ENCODE measurements at regions not wholly inside any gene's neighbourhood (a gene's known extent, or its start where the extent isn't known, plus 50 kb on each side); places are given as distances from the start of the nearest gene placed in this dataset.
A peak's percentile ranks its signal among the peaks of the same experiment; 100 is the strongest.

DNA sequence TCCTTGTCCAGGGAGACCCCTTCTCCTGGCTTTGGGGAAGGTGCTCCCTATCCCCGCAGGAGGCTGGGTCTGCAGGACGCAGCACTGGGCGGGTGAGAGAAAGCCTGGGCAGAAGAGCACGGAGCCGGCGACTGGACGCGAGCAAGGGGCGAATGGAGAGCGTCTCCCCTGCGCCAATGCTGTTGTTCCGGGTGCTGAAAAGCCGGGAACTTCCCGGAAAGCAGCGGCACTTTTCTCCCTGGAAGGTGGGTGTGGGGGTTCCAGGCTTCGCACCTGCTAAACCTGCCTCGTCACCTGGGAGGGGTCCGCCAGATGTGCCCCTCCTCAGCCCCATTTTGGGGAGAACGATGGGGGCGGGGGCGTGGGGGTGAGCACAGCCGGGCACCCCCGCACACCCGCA, 417.1 kb upstream of the TMTC1 start:
- Mint-ChIP-seq H3K27me3 (ENCODE audit: low read depth, poor library complexity) (peaks cover 47% of the 10 kb centered on the region), H3K4me1 (peaks cover 19% of the 10 kb centered on the region), H3K27ac (no peak overlapping the region), H3K9me3 (no peaks in the 10 kb centered on the region), H3K36me3 (ENCODE audit: low read depth) (no peaks in the 10 kb centered on the region), H3K4me3 (peak overlapping the region; percentile 76)
- peak; percentile 32 for DNase-seq
- TF ChIP-seq, protein P1, sequence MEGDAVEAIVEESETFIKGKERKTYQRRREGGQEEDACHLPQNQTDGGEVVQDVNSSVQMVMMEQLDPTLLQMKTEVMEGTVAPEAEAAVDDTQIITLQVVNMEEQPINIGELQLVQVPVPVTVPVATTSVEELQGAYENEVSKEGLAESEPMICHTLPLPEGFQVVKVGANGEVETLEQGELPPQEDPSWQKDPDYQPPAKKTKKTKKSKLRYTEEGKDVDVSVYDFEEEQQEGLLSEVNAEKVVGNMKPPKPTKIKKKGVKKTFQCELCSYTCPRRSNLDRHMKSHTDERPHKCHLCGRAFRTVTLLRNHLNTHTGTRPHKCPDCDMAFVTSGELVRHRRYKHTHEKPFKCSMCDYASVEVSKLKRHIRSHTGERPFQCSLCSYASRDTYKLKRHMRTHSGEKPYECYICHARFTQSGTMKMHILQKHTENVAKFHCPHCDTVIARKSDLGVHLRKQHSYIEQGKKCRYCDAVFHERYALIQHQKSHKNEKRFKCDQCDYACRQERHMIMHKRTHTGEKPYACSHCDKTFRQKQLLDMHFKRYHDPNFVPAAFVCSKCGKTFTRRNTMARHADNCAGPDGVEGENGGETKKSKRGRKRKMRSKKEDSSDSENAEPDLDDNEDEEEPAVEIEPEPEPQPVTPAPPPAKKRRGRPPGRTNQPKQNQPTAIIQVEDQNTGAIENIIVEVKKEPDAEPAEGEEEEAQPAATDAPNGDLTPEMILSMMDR (IDR thresholded peaks at IDR 0.05), result no peak

DNA sequence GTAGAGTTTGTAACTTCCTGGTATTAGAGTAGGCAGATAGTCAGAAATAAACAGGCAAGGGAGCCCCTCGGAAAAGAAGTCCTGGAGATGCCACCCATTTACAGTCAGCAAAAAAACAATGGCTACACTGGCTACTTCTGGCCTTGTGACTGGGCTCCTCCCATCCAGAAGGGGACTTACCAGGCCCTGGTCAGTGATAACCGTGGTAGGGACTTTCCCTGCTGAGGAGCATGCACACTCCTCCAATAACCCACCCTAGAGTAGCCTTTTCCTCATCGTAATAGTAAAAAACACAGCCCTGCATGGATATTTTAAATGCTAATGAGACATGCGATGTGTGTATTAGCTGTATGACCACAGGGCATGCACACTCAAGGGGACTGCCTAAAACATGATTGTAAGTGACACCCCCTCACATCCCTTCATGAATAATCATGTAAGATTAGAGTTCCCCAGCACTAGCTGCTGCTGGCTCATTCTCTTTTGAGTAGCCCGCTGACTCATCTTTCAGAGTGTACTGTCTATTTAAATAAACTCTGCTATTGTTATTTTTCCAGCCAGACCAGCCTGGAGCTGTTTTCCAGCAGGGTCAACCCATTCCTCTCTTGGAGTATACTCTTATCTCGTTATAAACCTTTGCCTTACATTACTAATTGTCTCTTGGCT, 413.8 kb upstream of the TMTC1 start:
- TF ChIP-seq, protein P1 (IDR thresholded peaks at IDR 0.05), result no peak
- Mint-ChIP-seq H3K27me3 (ENCODE audit: low read depth, poor library complexity) (peaks cover 32% of the 10 kb centered on the region), H3K4me1 (peaks cover 9% of the 10 kb centered on the region), H3K9me3 (no peaks in the 10 kb centered on the region), H3K4me3 (no peak overlapping the region), H3K36me3 (ENCODE audit: low read depth) (no peaks in the 10 kb centered on the region), H3K27ac (no peak overlapping the region)
- no peak for DNase-seq

DNA sequence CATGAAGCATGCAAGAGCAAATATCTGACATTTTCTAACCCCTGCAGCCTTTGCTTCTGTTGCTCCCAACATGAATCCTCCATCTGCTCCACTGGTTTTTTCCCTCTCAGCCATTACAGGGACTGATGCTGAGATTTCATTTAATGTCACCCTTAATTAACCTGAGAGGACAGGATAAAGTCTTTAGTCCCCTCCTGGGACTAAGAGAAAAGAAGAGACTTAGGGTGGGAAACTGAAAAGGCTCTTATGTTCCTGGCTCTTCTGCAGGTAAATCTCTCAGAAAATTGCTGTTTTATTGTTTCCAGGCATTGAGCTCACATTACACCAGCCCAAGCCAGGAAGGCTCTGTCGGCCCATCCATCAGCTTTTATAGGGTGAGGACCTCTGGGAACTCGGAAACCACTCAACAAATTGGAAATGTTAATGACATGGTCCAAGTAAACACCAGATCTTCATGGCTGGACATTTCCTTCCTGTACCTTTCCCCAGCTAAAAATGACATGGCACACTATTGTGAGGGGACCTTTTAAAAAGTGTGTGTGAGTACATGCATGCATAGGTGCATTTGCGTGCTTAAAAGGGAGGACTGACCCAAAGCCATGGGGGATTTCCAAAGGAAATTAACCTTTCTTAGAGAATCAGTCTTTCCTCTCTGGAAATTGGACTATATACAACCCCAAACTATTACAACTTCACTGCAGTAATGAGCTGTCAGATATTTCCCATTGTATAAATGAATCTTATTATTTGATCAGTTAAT, 408.1 kb upstream of the TMTC1 start:
- Mint-ChIP-seq H3K36me3 (ENCODE audit: low read depth) (no peaks in the 10 kb centered on the region), H3K4me1 (peaks cover 24% of the 10 kb centered on the region), H3K27ac (peak overlapping the region; percentile 91), H3K9me3 (peaks cover 4% of the 10 kb centered on the region), H3K4me3 (peak overlapping the region; percentile 21), H3K27me3 (ENCODE audit: low read depth, poor library complexity) (no peaks in the 10 kb centered on the region)
- TF ChIP-seq, protein P1 (IDR thresholded peaks at IDR 0.05), result no peak
- DNase-seq, result peak; percentile 44

DNA sequence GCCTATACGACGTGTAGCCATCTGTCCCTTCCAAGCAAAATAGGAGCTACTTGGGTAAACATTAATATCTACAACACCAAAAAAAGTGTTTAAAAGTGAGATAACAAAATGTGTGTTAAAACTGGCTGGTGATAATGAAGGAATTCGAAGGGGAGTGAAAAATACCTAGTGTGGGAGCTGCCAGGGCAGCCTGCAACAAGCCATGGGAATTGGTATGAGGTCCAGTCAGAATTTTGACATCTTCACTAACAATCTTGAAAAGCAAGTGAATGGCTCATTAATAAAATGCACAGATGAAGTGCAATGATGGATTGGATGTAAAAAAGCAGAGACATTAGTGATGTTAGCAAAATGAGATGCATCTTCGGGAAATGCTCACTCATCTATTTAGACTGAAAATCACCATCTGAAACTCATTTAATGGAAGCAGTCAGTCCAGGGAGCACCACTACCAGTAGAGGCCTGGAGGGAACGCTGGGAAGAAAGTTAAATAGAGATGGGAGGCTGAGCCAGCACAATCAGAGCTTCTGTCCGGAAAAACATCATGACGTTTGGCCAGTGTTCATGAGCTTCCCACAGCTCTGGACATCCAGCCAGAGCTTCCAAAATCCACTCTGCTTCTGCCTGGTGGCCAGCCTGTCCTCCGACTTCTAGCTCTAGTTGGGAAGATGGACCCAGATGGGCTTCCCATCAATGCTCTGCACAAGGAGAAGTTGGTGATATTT, 405.0 kb upstream of the TMTC1 start:
- Mint-ChIP-seq H3K4me1 (peaks cover 24% of the 10 kb centered on the region), H3K27ac (no peak overlapping the region), H3K36me3 (ENCODE audit: low read depth) (no peaks in the 10 kb centered on the region), H3K4me3 (no peak overlapping the region), H3K9me3 (peaks cover 4% of the 10 kb centered on the region), H3K27me3 (ENCODE audit: low read depth, poor library complexity) (no peaks in the 10 kb centered on the region)
- no peak for DNase-seq
- TF ChIP-seq, protein P1 (IDR thresholded peaks at IDR 0.05), result no peak

DNA sequence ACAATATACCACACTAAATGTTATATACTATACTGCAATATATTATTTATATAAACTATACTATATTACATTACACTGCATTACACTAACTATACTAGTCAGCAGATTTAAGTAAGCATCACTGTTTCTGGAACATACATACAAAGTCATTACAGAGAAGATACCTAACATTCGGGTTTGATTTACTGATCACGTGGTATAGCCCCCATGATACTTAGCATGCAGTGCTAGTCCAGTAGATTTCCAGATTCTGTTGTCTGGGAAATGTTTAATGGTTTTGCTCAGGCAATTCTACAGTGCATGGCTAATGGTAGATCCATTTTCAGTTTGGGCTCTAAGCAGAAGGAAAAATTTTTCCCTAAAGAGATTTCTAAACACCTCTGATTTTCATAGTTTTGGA, 403.7 kb upstream of the TMTC1 start:
- H3K9me3 Mint-ChIP-seq, result peaks cover 6% of the 10 kb centered on the region
- H3K27ac Mint-ChIP-seq, result no peak overlapping the region
- peaks cover 2% of the 10 kb centered on the region for H3K36me3 Mint-ChIP-seq (ENCODE audit: low read depth)
- no peaks in the 10 kb centered on the region for H3K27me3 Mint-ChIP-seq (ENCODE audit: low read depth, poor library complexity)
- H3K4me3 Mint-ChIP-seq, result no peak overlapping the region
- no peak for DNase-seq
- TF ChIP-seq, protein P1 (IDR thresholded peaks at IDR 0.05), result no peak
- H3K4me1 Mint-ChIP-seq, result peaks cover 22% of the 10 kb centered on the region

Data from nephron progenitor cell (in vitro differentiated cells).